ENCODE measurements at regions not wholly inside any gene's neighbourhood (a gene's known extent, or its start where the extent isn't known, plus 50 kb on each side); places are given as distances from the start of the nearest gene placed in this dataset.

DNA sequence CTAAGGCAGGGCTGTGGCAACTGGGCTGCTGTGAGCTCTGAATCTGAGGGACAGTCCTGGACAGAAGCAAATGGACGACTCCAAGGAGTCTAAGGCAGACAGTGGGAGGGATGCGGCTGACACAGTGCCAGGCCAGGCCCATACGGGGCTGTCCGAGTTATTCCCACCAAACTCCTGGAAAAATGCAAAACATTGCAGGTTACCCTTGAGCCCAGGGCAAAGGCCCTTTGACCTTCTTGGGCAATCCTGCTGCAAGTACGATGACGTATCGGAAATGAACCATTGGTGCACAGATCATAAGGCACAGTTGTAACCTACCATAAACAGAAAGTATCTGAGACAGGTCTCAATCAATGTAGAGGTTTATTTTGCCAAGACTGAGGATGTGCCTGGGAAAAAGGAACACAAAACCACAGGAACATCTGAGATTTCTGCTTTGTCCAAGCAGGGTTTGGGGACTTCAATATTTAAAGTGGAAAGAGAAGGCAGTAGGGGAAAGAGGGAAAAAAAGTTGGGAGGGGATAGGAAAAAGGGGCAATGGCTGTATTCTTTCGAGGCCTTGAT, 118.9 kb downstream of the DACT2 start:
- intact Hi-C loops (cut with DNase I; ENCODE audit: low total_unique reads): no loop called here
- H3K4me1 ChIP-seq: no peaks in the 10 kb centered on the region
- H3K4me3 ChIP-seq: no peak overlapping the region
- no peaks in the 10 kb centered on the region for H3K36me3 ChIP-seq (ENCODE audit: low read depth, missing control alignments)
- 92 to 95% methylated on average over 8 of the region's 8 CpGs for WGBS, 2 donors
- TF ChIP-seq, protein P1, sequence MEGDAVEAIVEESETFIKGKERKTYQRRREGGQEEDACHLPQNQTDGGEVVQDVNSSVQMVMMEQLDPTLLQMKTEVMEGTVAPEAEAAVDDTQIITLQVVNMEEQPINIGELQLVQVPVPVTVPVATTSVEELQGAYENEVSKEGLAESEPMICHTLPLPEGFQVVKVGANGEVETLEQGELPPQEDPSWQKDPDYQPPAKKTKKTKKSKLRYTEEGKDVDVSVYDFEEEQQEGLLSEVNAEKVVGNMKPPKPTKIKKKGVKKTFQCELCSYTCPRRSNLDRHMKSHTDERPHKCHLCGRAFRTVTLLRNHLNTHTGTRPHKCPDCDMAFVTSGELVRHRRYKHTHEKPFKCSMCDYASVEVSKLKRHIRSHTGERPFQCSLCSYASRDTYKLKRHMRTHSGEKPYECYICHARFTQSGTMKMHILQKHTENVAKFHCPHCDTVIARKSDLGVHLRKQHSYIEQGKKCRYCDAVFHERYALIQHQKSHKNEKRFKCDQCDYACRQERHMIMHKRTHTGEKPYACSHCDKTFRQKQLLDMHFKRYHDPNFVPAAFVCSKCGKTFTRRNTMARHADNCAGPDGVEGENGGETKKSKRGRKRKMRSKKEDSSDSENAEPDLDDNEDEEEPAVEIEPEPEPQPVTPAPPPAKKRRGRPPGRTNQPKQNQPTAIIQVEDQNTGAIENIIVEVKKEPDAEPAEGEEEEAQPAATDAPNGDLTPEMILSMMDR (IDR thresholded peaks at IDR 0.05): no peak
- TF ChIP-seq POLR2A (IDR thresholded peaks at IDR 0.05): no peak
- DNase-seq: no peak
- no peaks in the 10 kb centered on the region for H3K9me3 ChIP-seq
- no peaks in the 10 kb centered on the region for H3K27me3 ChIP-seq
- no peak overlapping the region for H3K27ac ChIP-seq

DNA sequence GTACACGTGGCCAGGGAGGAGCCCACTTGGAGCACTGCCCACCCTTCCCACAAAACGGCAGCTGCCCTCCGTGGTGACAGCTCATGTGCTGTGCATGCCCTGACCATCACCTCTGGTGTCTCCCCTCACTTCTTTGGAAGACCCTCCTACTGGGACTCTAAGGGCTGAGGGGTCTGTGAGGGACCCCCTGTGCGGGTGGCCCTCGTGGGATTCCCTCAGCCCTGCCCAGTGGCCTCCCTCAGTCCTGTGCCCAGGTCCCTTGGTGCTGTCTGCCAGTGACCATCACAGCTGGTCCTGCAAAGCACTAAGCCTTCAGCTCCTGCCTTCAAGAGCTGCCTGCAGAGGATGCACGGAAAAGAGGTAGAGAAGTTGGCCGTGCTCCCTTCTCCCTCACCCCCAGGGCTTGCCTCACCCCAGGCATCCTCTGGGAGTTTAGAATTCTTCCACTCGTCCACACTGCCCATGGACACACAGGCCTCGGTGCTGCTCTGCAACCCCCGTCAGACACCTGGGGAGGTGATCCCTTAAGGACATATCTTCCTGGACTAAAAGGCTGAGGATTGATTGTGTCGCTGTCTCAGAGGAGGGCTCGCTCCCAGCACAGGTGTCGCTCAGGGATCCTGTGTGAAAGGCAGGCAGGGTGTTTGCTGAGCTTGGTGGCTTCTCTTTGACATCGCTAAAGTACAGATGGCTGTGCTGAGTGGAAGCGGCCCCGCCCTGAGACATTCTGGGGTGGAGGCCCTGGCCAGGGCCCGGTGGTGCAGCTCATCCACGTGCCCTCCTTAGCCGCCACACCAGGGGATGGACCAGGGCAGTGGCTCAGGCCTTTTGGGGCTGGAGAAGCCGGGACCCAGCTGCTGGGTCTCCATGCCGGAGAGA, 119.5 kb upstream of the FRMD1 start:
- no peak for DNase-seq
- WGBS, 2 donors: 91 to 96% methylated on average over 7 to 20 of the region's 21 CpGs
- H3K36me3 ChIP-seq (ENCODE audit: low read depth, missing control alignments): no peaks in the 10 kb centered on the region
- no peak overlapping the region for H3K27ac ChIP-seq
- intact Hi-C loops (cut with DNase I; ENCODE audit: low total_unique reads): no loop called here
- H3K4me1 ChIP-seq: no peaks in the 10 kb centered on the region
- no peak overlapping the region for H3K4me3 ChIP-seq
- TF ChIP-seq, protein P1 (IDR thresholded peaks at IDR 0.05): no peak
- no peak for TF ChIP-seq POLR2A (IDR thresholded peaks at IDR 0.05)
- H3K9me3 ChIP-seq: no peaks in the 10 kb centered on the region
- H3K27me3 ChIP-seq: no peaks in the 10 kb centered on the region

DNA sequence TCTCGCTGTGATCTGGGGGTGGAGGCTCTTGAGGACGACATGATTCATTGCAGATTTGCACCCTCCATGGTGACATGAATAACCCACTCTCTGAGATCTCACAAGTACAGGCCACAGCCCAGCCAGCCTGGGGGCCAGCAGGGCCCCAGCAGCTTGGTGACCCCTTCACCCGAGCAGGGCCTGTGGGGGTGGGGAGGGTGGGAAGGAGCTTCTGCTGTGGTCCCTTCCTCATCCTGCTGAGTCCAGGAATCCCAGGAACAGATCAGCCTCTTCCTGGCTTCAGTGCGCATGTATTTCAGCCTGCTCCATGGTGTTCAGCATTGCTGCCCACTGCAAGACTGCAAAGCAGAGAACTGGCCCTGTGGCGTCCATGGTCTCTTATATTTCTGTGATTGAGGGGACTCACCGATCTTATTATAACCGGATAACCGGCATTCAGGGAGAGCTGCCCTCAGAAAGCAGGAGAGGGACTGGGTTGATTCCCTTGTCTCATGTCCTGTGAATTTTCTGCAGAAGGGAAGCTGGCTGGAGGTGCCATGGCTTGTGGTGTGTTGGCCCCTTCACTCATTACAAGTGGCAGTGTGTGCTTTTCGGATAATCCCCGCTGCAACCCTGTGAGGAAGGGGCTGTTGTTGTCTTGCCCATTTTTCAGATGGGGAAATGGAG, 118.8 kb upstream of the FRMD1 start:
- no peak overlapping the region for H3K4me3 ChIP-seq
- no peak for DNase-seq
- intact Hi-C loops (cut with DNase I; ENCODE audit: low total_unique reads): no loop called here
- H3K9me3 ChIP-seq: no peaks in the 10 kb centered on the region
- H3K27me3 ChIP-seq: no peaks in the 10 kb centered on the region
- no peaks in the 10 kb centered on the region for H3K4me1 ChIP-seq
- no peaks in the 10 kb centered on the region for H3K36me3 ChIP-seq (ENCODE audit: low read depth, missing control alignments)
- WGBS, 2 donors: 76 to 96% methylated on average over 7 to 10 of the region's 10 CpGs
- TF ChIP-seq, protein P1 (IDR thresholded peaks at IDR 0.05): no peak
- no peak for TF ChIP-seq POLR2A (IDR thresholded peaks at IDR 0.05)
- no peak overlapping the region for H3K27ac ChIP-seq

DNA sequence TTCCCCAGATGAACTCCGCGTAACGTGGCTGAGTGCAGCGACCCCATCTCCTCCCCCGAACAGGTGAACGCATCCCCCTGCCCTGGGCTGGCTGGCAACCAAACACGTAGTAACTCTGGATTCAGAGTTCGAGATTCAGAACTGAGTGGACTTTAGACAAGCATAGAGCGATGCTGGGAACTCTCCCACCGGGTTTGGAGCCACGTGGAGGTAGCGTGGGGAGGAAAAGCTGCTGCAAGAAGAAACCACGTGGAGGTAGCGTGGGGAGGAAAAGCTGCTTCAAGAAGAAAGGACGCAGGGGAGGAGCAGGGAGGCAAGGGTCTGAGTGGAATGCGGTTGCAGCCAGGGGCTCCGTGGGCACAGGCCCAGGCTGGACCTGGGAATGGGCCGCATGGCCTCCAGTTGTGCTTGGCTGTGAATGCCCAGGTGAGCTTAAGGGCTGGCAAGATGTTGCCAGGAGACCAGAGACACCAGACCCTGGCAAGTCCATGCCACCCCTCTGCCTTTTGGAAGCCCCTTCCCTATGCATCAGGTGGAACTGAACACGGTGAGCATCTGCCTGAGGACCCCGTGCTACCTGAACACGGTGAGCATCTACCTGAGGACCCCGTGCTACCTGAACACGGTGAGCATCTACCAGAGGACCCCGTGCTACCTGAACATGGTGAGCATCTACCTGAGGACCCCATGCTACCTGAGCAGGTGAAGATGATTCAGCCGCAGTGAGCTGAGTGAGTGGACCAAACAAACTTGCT, 118.0 kb upstream of the FRMD1 start:
- TF ChIP-seq, protein P1 (IDR thresholded peaks at IDR 0.05): no peak
- no peak for TF ChIP-seq POLR2A (IDR thresholded peaks at IDR 0.05)

More for the DNA sequence above, 118.0 kb upstream of the FRMD1 start:
- H3K4me1 ChIP-seq: no peaks in the 10 kb centered on the region
- H3K9me3 ChIP-seq: no peaks in the 10 kb centered on the region
- no peak for DNase-seq
- no peak overlapping the region for H3K4me3 ChIP-seq
- H3K27me3 ChIP-seq: no peaks in the 10 kb centered on the region
- no peaks in the 10 kb centered on the region for H3K36me3 ChIP-seq (ENCODE audit: low read depth, missing control alignments)
- WGBS, 2 donors: 79 to 84% methylated on average over 20 to 25 of the region's 25 CpGs
- no peak overlapping the region for H3K27ac ChIP-seq
- intact Hi-C loops (cut with DNase I; ENCODE audit: low total_unique reads): no loop called here

Measured in testis (tissue), 2 donors.